CD14-positive monocyte (primary cell): ENCODE measurements at regions not wholly inside any gene's neighbourhood (a gene's known extent, or its start where the extent isn't known, plus 50 kb on each side); places are given as distances from the start of the nearest gene placed in this dataset.
A peak's percentile ranks its signal among the peaks of the same experiment; 100 is the strongest.
"Not testable (repeated sequence)": the region's sequence is repeated elsewhere in the genome, so short reads cannot be mapped to it uniquely, and the experiment has no call there.

Experiments used
- DNase-seq, 3 donors: peaks; one replicate each; pipeline ENCODE4 v3.0.0-alpha.2; 2011 to 2022
- H2AFZ ChIP-seq: 2 replicates; pipeline ENCODE4 v1.6.0; 2012; ENCODE audit warnings: mild to moderate bottlenecking, low read depth, low read length, inconsistent platforms; ENCODE audit not compliant: insufficient read depth, poor library complexity, severe bottlenecking
- H3K27ac ChIP-seq, 2 donors: 1 replicate in 1 of 2; 2 replicates in 1 of 2; pipeline ENCODE4 v1.5.1; 2012 to 2013; ENCODE audit warnings: low read length in 2 of 2, control low read depth in 1 of 2, inconsistent platforms in 1 of 2, low read depth in 1 of 2, mild to moderate bottlenecking in 1 of 2
- H3K27me3 ChIP-seq, 2 donors: one replicate each; pipeline versions ENCODE4 v1.6.0 to v1.6.1; 2011 to 2013; ENCODE audit warnings: low read length in 2 of 2; ENCODE audit not compliant: control insufficient read depth in 2 of 2, insufficient read depth in 2 of 2
- H3K36me3 ChIP-seq, 2 donors: replicated peaks in 1 of 2; 1 replicate in 1 of 2; 2 replicates in 1 of 2; pipeline versions ENCODE4 v1.5.1 to v1.6.1; 2012 to 2013; ENCODE audit warnings: low read length in 2 of 2, control low read depth in 1 of 2, inconsistent platforms in 1 of 2, mild to moderate bottlenecking in 1 of 2; ENCODE audit not compliant: insufficient read depth in 2 of 2, control insufficient read depth in 1 of 2
- H3K4me1 ChIP-seq, 2 donors: 1 replicate in 1 of 2; 2 replicates in 1 of 2; pipeline versions ENCODE4 v1.5.1 to v1.6.1; 2012 to 2013; ENCODE audit warnings: low read length in 2 of 2, control low read depth in 1 of 2, inconsistent platforms in 1 of 2, mild to moderate bottlenecking in 1 of 2, moderate library complexity in 1 of 2; ENCODE audit not compliant: insufficient read depth in 2 of 2, control insufficient read depth in 1 of 2
- H3K4me2 ChIP-seq: replicated peaks from 2 replicates; pipeline ENCODE3; 2012; ENCODE audit warnings: low read length, moderate library complexity, mild to moderate bottlenecking; ENCODE audit not compliant: poor library complexity, severe bottlenecking; ENCODE audit errors: extremely low read depth
- H3K4me3 ChIP-seq, 3 experiments: fragments of 200-600 bp in 1 of 3; sonication (generic) in 1 of 3; replicated peaks in 1 of 3; 1 replicate in 2 of 3; 2 replicates in 1 of 3; pipeline ENCODE4 v1.5.1; 2011 to 2013; ENCODE audit warnings: low read length in 3 of 3, mild to moderate bottlenecking in 3 of 3, control low read depth in 2 of 3, low read depth in 2 of 3, inconsistent platforms in 1 of 3, moderate library complexity in 1 of 3
- H3K79me2 ChIP-seq: 2 replicates; pipeline ENCODE4 v1.6.0; 2012; ENCODE audit warnings: mild to moderate bottlenecking, control low read depth, inconsistent platforms, low read length, moderate library complexity; ENCODE audit not compliant: insufficient read depth
- H3K9ac ChIP-seq: 2 replicates; pipeline ENCODE4 v1.6.0; 2017; ENCODE audit warnings: low read length, mild to moderate bottlenecking; ENCODE audit not compliant: insufficient read depth, poor library complexity, severe bottlenecking
- H3K9me3 ChIP-seq, 2 donors: replicated peaks in 1 of 2; 1 replicate in 1 of 2; 2 replicates in 1 of 2; pipeline versions ENCODE4 v1.5.1 to v1.6.1; 2012 to 2013; ENCODE audit warnings: low read length in 2 of 2, control low read depth in 1 of 2; ENCODE audit not compliant: control insufficient read depth in 1 of 2, insufficient read depth in 1 of 2
- H4K20me1 ChIP-seq: 2 replicates; pipeline ENCODE4 v1.6.0; 2012; ENCODE audit warnings: mild to moderate bottlenecking, low read length, control low read depth, moderate library complexity; ENCODE audit not compliant: insufficient read depth
- H3K27ac Mint-ChIP-seq, 7 donors: one replicate each; pipeline ENCODE4 v1.8.0; 2020; ENCODE audit warnings: mild to moderate bottlenecking in 7 of 7, mixed read lengths in 7 of 7, moderate library complexity in 6 of 7, inconsistent platforms in 2 of 7
- H3K27me3 Mint-ChIP-seq, 3 donors: one replicate each; pipeline ENCODE4 v1.8.0; 2021 to 2022; ENCODE audit warnings: low read depth in 3 of 3, mild to moderate bottlenecking in 3 of 3, mixed read lengths in 3 of 3, moderate library complexity in 3 of 3, inconsistent platforms in 1 of 3
- H3K36me3 Mint-ChIP-seq, 2 donors: one replicate each; pipeline ENCODE4 v1.8.0; 2020; ENCODE audit warnings: mixed read lengths in 2 of 2, inconsistent platforms in 1 of 2, mild to moderate bottlenecking in 1 of 2
- H3K4me1 Mint-ChIP-seq: one replicate; pipeline ENCODE4 v1.8.0; 2020; ENCODE audit warnings: mild to moderate bottlenecking, mixed read lengths
- H3K4me3 Mint-ChIP-seq, 2 donors: one replicate each; pipeline ENCODE4 v1.8.0; 2020; ENCODE audit warnings: mild to moderate bottlenecking in 2 of 2, mixed read lengths in 2 of 2, moderate library complexity in 1 of 2
- H3K9me3 Mint-ChIP-seq, 7 donors: one replicate each; pipeline ENCODE4 v1.8.0; 2020 to 2022; ENCODE audit warnings: mixed read lengths in 7 of 7, mild to moderate bottlenecking in 6 of 7, moderate library complexity in 6 of 7, inconsistent platforms in 2 of 7
- WGBS: methylation state at CpG from one replicate; pipeline ENCODE4 v1.1.5; 2013; ENCODE audit warnings: missing lambda C conversion rate; ENCODE audit not compliant: insufficient coverage; 5-methylcytosine and 5-hydroxymethylcytosine counted together
- intact Hi-C, 2 donors: fragments of 100-400 bp; cut with micrococcal nuclease; formaldehyde crosslinking; loops; one replicate each; pipeline versions ENCODE4 v1.15.0 to v1.15.1; 2023
- TF ChIP-seq, protein P1 (sequence below): fragments of 200-600 bp; IDR thresholded peaks from one replicate; pipeline ENCODE4 v1.8.0; 2022; ENCODE audit warnings: antibody characterized with exemption, mild to moderate bottlenecking

DNA sequence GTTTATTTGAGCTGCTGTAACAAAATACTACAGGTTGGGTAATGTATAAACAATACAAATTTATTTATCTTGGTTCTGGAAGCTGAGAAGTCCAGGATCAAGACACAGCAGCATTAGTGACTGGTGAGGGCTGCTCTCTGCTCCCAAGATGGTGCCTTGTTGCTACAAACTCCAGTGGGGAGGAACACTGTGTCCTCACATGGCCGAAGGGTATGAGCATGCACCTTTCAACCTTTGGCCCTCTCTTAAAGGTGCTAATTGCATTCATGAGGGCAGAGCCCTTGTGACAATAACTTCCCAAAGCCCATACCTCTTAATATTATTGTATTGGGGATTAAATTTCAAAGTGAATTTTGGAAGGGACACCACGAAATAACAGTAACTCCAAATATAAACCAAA, 55.3 kb upstream of the ATP1B1 start:
- H3K4me2 ChIP-seq, result no peak overlapping the region
- Mint-ChIP-seq H3K4me3 (no peak overlapping the region), H3K9me3 (peaks cover 0 to 2% (median 0%) of the 10 kb centered on the region in 7 donors), H3K36me3 (no peaks in the 10 kb centered on the region), H3K4me1 (peaks cover 22% of the 10 kb centered on the region), H3K27ac (no peak overlapping the region), H3K27me3 (peaks cover 1 to 15% (median 5%) of the 10 kb centered on the region in 3 donors)
- H3K27me3 ChIP-seq, result no peaks in the 10 kb centered on the region
- H3K4me1 ChIP-seq, result peaks cover 24 to 31% of the 10 kb centered on the region in 2 donors
- H4K20me1 ChIP-seq, result no peaks in the 10 kb centered on the region
- no CpG with 5 or more reads among the region's 2 CpGs for WGBS
- no peaks in the 10 kb centered on the region for H3K79me2 ChIP-seq
- no peak overlapping the region for H3K27ac ChIP-seq
- TF ChIP-seq, protein P1, sequence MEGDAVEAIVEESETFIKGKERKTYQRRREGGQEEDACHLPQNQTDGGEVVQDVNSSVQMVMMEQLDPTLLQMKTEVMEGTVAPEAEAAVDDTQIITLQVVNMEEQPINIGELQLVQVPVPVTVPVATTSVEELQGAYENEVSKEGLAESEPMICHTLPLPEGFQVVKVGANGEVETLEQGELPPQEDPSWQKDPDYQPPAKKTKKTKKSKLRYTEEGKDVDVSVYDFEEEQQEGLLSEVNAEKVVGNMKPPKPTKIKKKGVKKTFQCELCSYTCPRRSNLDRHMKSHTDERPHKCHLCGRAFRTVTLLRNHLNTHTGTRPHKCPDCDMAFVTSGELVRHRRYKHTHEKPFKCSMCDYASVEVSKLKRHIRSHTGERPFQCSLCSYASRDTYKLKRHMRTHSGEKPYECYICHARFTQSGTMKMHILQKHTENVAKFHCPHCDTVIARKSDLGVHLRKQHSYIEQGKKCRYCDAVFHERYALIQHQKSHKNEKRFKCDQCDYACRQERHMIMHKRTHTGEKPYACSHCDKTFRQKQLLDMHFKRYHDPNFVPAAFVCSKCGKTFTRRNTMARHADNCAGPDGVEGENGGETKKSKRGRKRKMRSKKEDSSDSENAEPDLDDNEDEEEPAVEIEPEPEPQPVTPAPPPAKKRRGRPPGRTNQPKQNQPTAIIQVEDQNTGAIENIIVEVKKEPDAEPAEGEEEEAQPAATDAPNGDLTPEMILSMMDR, result no peak
- intact Hi-C loops, result no loop called here
- no peaks in the 10 kb centered on the region for H3K9me3 ChIP-seq
- no peak overlapping the region for H3K4me3 ChIP-seq
- no peak overlapping the region for H3K9ac ChIP-seq
- H2AFZ ChIP-seq, result no peak overlapping the region
- no peaks in the 10 kb centered on the region for H3K36me3 ChIP-seq
- DNase-seq, result no peak

DNA sequence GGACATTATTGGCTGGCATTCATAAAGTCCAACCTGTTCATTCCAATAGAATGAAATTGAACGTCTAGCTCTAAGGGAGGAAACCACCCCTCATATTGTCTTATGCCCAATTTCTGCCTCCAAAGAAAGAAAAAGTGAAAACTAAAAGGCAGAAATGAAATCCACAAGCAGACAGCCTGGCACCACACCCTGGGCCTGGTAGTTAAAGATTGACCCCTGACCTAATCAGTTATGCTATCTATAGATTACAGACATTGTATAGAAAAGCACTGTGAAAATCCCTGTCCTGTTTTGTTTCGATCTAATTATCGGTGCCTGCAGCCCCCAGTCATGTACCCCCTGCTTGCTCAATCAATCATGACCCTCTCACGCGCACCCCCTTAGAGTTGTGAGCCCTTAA, 54.3 kb upstream of the ATP1B1 start:
- H3K79me2 ChIP-seq, intact Hi-C loops, H3K4me2 ChIP-seq, H3K4me3 ChIP-seq, H3K27ac ChIP-seq, H3K9me3 Mint-ChIP-seq, H3K9ac ChIP-seq, H3K27me3 ChIP-seq, H2AFZ ChIP-seq, H3K9me3 ChIP-seq, H4K20me1 ChIP-seq, DNase-seq, H3K36me3 ChIP-seq, H3K36me3 Mint-ChIP-seq: not testable (repeated sequence)
- peaks cover 24 to 30% of the 10 kb centered on the region in 2 donors for H3K4me1 ChIP-seq
- WGBS, result 90% methylated on average over 2 of the region's 5 CpGs
- Mint-ChIP-seq H3K27me3 (peaks cover 1 to 15% (median 5%) of the 10 kb centered on the region in 3 donors), H3K4me1 (peaks cover 21% of the 10 kb centered on the region), H3K4me3 (peak overlapping the region in 1 of 2 donors; percentile 19), H3K27ac (peak overlapping the region in 4 of 7 donors; percentile 62 to 79 (median 76))
